GOT3 (cell line): ENCODE measurements at regions not wholly inside any gene's neighbourhood (a gene's known extent, or its start where the extent isn't known, plus 50 kb on each side); places are given as distances from the start of the nearest gene placed in this dataset.

Source experiments
- DNase-seq: peaks from one replicate; lab custom pipeline; 2025; ENCODE audit warnings: mixed read lengths; lab: John Stamatoyannopoulos, UW

DNA sequence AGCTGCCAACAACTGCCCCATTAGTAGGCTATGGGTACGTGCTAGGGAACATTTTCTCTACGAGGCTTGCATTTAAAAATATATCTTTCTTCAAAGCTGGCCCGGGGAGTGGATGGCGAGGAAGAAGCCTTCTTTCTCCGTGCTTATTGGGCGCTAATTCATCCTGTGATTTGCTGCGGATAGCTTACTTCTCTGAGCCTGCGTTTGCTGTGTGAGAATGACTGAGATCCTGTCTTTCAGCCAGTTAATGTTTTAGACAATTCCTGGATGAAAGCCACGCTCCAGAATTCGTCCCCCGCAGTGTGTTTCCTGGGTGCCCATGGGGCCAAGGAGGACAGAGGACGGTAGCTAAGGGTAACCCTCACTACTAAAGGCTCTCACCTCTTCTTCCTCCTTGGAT is 57.8 kb upstream of the TARBP1 start:
- no peak for DNase-seq

DNA sequence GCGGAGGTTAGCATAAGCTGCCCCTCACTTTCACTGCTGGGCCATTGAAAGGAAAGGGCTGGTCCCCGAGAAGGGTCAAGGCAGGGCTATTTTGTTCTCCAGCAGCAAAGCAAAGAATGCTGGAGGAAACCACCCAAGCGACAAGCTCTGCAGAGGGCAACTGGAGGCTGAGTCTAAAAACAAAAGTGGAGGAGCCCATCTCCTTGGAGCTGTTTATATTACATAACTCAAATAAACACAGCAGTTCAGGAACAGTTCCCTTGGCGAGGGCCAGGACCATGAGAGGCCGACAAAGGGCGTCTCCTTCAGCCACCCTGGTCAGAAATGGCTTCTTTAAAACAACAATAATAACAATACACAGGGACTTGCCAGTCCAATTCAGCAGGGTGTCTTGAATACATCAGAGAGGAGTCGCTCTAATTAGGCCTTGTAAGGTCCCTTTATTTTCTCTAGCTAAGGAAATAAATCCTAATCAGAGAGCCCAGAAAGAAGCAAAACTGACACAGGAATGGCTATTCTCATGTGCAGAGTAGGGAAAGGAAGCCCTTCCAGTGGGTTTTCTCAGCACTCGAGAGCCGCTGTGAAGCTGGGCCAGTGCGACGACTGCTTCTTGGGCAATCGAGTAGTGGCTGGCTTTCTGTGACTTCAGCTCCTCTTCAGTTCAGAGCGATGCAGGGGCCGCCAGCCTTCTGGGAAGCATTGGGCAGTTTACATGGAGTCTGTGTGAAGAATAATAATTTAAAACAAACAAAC is 57.0 kb upstream of the TARBP1 start:
- DNase-seq: no peak

DNA sequence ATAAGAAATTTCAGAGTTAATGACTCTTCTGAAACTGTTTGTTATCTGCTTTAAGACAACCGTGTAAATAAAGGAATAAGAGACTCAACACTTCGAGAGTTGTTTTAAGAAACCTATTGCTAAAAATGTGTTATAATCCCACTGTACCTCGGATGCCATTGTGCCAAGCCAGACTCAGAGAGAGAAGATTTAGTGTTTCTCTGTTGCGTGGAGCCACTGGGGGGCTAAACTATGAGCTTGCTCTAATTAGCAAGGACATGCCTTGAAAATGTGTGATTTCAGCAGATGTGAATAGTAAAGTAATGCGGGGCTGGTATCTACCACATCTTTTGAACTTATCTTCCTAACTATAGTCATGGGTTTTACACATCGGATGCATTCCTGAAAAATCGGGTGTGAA is 56.2 kb upstream of the TARBP1 start:
- DNase-seq: no peak

DNA sequence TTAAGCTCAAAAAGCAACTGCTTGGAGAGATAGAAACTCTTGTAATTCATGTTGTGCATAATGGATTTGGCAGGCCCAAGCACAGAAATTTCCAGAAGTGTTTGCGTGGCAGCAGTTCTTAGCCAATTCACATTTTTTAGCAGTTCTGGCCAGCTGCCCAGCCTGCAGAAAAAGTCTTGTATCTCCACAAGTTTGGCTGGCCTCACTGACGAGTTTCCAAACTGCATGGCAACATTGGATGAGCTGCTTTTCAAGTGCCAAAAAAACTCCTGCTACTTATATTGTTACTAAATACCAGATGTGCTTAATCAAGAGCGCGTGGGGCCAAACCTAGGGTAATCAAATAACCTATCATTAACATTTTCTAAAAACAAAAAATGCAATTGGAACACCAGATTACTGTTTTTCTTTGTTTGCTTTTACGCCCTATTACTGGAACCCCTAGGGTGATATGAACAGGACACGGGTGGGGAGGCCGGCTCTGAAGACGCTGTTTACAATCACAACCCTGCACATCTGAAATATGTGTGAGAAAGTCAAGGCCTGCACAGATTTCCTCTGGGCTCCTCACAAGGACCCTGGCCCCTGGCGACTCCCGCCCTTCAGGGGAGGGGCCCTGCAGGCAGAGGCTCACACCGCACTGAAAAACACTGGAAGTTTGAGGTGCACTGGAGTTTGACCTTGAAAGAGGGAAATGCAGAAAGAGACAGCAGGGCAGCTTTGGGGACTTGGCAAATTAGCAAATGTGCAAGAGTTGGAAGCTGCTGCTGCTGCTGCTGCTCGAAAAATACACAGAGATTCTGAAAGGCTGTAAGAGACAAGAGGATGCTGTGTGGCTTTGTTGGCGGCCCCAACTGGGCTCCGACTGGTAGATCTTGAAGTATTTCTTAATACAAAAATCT is 55.2 kb upstream of the TARBP1 start:
- peak; percentile 74 for DNase-seq

- peak; percentile 45 for DNase-seq
These were observed 54.3 kb upstream of the TARBP1 start for GRCh38 chr1:234533034-234533891.

- no peak for DNase-seq
These were observed 53.5 kb upstream of the TARBP1 start for GRCh38 chr1:234532503-234532922.

DNA sequence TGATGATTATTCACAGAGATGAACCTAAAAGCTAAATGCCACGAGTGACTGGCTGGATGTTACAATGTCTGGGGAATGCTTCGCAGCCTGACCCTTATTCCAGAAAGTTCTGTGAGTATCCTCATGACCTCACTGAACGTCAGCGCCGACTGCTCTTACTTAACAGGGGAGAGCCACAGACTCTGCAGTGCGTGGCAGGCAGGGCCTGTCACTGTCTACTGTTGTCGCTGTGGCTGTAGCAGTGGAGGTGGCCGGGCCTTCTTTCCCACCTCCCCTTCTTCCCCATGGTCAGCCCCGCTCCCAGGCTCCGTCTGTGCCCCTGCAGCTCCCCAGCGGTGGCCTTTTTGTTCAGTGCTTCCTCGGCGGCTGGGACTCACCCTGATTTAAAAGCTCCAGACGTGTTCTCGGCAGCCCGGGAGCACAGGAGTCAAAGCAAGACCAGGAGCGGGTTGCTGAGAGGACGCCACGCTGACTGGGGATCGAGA is 52.2 kb upstream of the TARBP1 start:
- DNase-seq: no peak

GRCh38 chr1:234530672-234531071 is 51.7 kb upstream of the TARBP1 start:
- no peak for DNase-seq

GRCh38 chr1:234529950-234530237 is 50.9 kb upstream of the TARBP1 start:
- DNase-seq: no peak

GRCh38 chr1:234529095-234529949 is 50.3 kb upstream of the TARBP1 start:
- DNase-seq: no peak
